HFFc6 (cell line): ENCODE measurements at regions not wholly inside any gene's neighbourhood (a gene's known extent, or its start where the extent isn't known, plus 50 kb on each side); places are given as distances from the start of the nearest gene placed in this dataset.

Experiments
- DNase-seq: peaks from one replicate; pipeline ENCODE4 v3.0.0-alpha.2; 2018
- H3K27ac Mint-ChIP-seq: 2 replicates; pipeline ENCODE4 v1.8.0; 2020; ENCODE audit warnings: mild to moderate bottlenecking, mixed read lengths
- H3K27me3 Mint-ChIP-seq: 2 replicates; pipeline ENCODE4 v1.8.0; 2021; ENCODE audit warnings: mild to moderate bottlenecking, moderate library complexity, mixed read lengths; ENCODE audit not compliant: insufficient read depth
- H3K36me3 Mint-ChIP-seq: 2 replicates; pipeline ENCODE4 v1.8.0; 2021; ENCODE audit warnings: low read depth, mixed read lengths
- H3K4me1 Mint-ChIP-seq: 2 replicates; pipeline ENCODE4 v1.8.0; 2020; ENCODE audit warnings: low read depth, mixed read lengths
- H3K4me3 Mint-ChIP-seq: 2 replicates; pipeline ENCODE4 v1.8.0; 2020; ENCODE audit warnings: mild to moderate bottlenecking, moderate library complexity, mixed read lengths
- H3K9me3 Mint-ChIP-seq: 2 replicates; pipeline ENCODE4 v1.8.0; 2020; ENCODE audit warnings: mild to moderate bottlenecking, mixed read lengths
- CTCF ChIP-seq: fragments of 200-600 bp; sonication (generic); IDR thresholded peaks from 2 replicates; pipeline ENCODE4 v1.5.0; 2021; ENCODE audit warnings: antibody characterized with exemption, mild to moderate bottlenecking

- Mint-ChIP-seq H3K27ac (no peak overlapping the region), H3K36me3 (no peaks in the 10 kb centered on the region), H3K4me3 (no peak overlapping the region), H3K27me3 (peaks cover 2% of the 10 kb centered on the region; the same call in 1 of the 2 replicates), H3K4me1 (peaks cover 8% of the 10 kb centered on the region), H3K9me3 (no peaks in the 10 kb centered on the region)
- TF ChIP-seq CTCF = no peak
- DNase-seq = no peak
Observed at GRCh38 chr4:176526704-176527103, 206.9 kb downstream of the SPCS3 start.

GRCh38 chr4:176529574-176529973 lies 209.8 kb downstream of the SPCS3 start:
- H3K9me3 Mint-ChIP-seq = no peaks in the 10 kb centered on the region
- no peak overlapping the region for H3K4me3 Mint-ChIP-seq
- H3K4me1 Mint-ChIP-seq = peaks cover 31% of the 10 kb centered on the region
- no peak overlapping the region for H3K27ac Mint-ChIP-seq
- H3K27me3 Mint-ChIP-seq = no peaks in the 10 kb centered on the region
- DNase-seq = no peak
- TF ChIP-seq CTCF = no peak
- H3K36me3 Mint-ChIP-seq = no peaks in the 10 kb centered on the region

GRCh38 chr4:176533159-176533558 lies 213.4 kb downstream of the SPCS3 start:
- no peak overlapping the region for H3K4me3 Mint-ChIP-seq
- H3K4me1 Mint-ChIP-seq = peaks cover 53% of the 10 kb centered on the region
- H3K27me3 Mint-ChIP-seq = no peaks in the 10 kb centered on the region
- H3K27ac Mint-ChIP-seq = no peak overlapping the region
- TF ChIP-seq CTCF = no peak
- no peaks in the 10 kb centered on the region for H3K36me3 Mint-ChIP-seq
- H3K9me3 Mint-ChIP-seq = no peaks in the 10 kb centered on the region
- DNase-seq = no peak

GRCh38 chr4:176534566-176534965 lies 214.8 kb downstream of the SPCS3 start:
- no peaks in the 10 kb centered on the region for H3K27me3 Mint-ChIP-seq
- H3K27ac Mint-ChIP-seq = peak overlapping the region; percentile 51
- H3K9me3 Mint-ChIP-seq = no peaks in the 10 kb centered on the region
- H3K4me3 Mint-ChIP-seq = peak overlapping the region; percentile 38
- peak; percentile 79 for DNase-seq
- peaks cover 67% of the 10 kb centered on the region for H3K4me1 Mint-ChIP-seq
- H3K36me3 Mint-ChIP-seq = no peaks in the 10 kb centered on the region
- TF ChIP-seq CTCF = no peak; the same call in 1 of the 2 replicates

- peak; percentile 91 for DNase-seq
- Mint-ChIP-seq H3K36me3 (no peaks in the 10 kb centered on the region), H3K9me3 (no peaks in the 10 kb centered on the region), H3K27me3 (no peaks in the 10 kb centered on the region), H3K4me3 (peak overlapping the region; percentile 73), H3K27ac (peak overlapping the region; percentile 94), H3K4me1 (peaks cover 73% of the 10 kb centered on the region)
- TF ChIP-seq CTCF = no peak
Observed at GRCh38 chr4:176538217-176538925, 218.6 kb downstream of the SPCS3 start.
